ENCODE measurements at regions not wholly inside any gene's neighbourhood (a gene's known extent, or its start where the extent isn't known, plus 50 kb on each side); places are given as distances from the start of the nearest gene placed in this dataset.

DNA sequence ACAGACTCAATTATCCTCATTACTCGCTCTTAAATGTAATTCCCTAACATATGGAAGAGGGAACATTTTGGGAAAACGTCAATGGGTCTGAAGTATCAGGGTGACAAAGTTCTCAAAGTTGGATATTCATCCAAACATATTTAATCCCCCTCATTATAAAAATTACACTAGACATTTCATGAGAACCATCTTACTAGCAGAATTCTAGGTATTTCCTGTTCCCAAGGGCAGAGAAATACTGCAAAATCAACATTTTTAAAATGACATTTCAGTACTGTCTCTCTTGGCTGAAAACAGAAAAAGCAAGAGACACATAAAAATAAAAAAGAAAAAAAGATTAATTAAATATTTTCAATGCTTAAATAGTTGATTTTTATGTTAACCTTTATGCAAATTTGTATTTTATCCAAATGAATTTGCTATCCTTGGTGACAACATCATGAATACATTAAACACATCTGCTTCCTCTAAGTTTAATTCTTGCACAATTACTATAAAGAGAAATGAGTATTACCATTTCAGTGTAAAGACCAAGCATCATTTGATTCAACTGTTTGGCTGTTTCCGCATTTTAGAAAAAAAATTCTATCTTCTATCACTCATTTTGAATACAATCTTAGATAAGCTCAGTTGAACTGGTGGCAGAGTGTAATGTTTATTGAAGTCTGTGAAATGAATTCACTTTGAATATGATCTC lies 114.8 kb upstream of the COL8A1 start:
- TF ChIP-seq, protein P1, sequence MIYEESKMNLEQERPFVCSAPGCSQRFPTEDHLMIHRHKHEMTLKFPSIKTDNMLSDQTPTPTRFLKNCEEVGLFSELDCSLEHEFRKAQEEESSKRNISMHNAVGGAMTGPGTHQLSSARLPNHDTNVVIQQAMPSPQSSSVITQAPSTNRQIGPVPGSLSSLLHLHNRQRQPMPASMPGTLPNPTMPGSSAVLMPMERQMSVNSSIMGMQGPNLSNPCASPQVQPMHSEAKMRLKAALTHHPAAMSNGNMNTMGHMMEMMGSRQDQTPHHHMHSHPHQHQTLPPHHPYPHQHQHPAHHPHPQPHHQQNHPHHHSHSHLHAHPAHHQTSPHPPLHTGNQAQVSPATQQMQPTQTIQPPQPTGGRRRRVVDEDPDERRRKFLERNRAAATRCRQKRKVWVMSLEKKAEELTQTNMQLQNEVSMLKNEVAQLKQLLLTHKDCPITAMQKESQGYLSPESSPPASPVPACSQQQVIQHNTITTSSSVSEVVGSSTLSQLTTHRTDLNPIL (CRISPR knock-in tag; IDR thresholded peaks at IDR 0.05; ENCODE audit: low read depth): no peak
- TF ChIP-seq TOX (CRISPR knock-in tag; IDR thresholded peaks at IDR 0.05; ENCODE audit: borderline replicate concordance): no peak
- no peak for TF ChIP-seq BACH2 (CRISPR knock-in tag; IDR thresholded peaks at IDR 0.05; ENCODE audit: borderline replicate concordance)
- no peak for TF ChIP-seq OSR1 (CRISPR knock-in tag; IDR thresholded peaks at IDR 0.05)
- TF ChIP-seq ZFP3 (CRISPR knock-in tag; IDR thresholded peaks at IDR 0.05): no peak
- TF ChIP-seq TCF4 (CRISPR knock-in tag; IDR thresholded peaks at IDR 0.05; ENCODE audit: borderline replicate concordance): no peak
- TF ChIP-seq CSDC2 (CRISPR knock-in tag; IDR thresholded peaks at IDR 0.05): no peak
- TF ChIP-seq, protein P2, sequence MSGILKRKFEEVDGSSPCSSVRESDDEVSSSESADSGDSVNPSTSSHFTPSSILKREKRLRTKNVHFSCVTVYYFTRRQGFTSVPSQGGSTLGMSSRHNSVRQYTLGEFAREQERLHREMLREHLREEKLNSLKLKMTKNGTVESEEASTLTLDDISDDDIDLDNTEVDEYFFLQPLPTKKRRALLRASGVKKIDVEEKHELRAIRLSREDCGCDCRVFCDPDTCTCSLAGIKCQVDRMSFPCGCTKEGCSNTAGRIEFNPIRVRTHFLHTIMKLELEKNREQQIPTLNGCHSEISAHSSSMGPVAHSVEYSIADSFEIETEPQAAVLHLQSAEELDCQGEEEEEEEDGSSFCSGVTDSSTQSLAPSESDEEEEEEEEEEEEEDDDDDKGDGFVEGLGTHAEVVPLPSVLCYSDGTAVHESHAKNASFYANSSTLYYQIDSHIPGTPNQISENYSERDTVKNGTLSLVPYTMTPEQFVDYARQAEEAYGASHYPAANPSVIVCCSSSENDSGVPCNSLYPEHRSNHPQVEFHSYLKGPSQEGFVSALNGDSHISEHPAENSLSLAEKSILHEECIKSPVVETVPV (CRISPR knock-in tag; IDR thresholded peaks at IDR 0.05): no peak
- TF ChIP-seq, protein P3, sequence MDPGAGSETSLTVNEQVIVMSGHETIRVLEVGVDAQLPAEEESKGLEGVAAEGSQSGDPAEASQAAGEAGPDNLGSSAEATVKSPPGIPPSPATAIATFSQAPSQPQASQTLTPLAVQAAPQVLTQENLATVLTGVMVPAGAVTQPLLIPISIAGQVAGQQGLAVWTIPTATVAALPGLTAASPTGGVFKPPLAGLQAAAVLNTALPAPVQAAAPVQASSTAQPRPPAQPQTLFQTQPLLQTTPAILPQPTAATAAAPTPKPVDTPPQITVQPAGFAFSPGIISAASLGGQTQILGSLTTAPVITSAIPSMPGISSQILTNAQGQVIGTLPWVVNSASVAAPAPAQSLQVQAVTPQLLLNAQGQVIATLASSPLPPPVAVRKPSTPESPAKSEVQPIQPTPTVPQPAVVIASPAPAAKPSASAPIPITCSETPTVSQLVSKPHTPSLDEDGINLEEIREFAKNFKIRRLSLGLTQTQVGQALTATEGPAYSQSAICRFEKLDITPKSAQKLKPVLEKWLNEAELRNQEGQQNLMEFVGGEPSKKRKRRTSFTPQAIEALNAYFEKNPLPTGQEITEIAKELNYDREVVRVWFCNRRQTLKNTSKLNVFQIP (CRISPR knock-in tag; IDR thresholded peaks at IDR 0.05; ENCODE audit: borderline replicate concordance, low read depth): no peak

Data from SK-N-SH treated with all-trans-retinoic acid at 6 μM for 48 hours (cell line).